Pulmonary artery endothelial cell (primary cell): ENCODE measurements at regions not wholly inside any gene's neighbourhood (a gene's known extent, or its start where the extent isn't known, plus 50 kb on each side); places are given as distances from the start of the nearest gene placed in this dataset.

Source experiments
- DNase-seq: peaks from one replicate; pipeline ENCODE4 v3.0.0-alpha.2; 2011; ENCODE audit warnings: low read depth, low spot score

- no peak for DNase-seq
Observed at GRCh38 chr6:44016131-44016870, 111.0 kb downstream of the MRPL14 start.

DNA sequence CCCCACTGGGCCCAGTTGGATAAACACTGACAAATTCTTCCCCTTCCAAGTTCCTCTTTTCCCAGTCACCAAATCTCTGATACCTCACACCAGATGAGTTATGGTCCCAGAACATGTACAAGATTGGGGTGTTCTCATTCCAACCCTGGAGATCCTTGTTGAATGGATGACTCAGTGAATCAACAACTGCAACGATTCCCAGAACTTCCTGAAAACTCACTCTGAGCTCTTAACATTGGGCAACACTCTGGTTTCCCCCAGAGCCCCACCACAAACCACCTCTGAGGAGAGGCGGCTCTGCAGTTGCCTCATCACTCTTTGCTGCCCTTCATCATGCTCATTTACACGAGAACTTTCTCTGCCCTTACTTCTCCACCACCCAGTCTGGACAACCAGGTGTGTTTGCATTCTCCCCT, 115.2 kb downstream of the MRPL14 start:
- no peak for DNase-seq

DNA sequence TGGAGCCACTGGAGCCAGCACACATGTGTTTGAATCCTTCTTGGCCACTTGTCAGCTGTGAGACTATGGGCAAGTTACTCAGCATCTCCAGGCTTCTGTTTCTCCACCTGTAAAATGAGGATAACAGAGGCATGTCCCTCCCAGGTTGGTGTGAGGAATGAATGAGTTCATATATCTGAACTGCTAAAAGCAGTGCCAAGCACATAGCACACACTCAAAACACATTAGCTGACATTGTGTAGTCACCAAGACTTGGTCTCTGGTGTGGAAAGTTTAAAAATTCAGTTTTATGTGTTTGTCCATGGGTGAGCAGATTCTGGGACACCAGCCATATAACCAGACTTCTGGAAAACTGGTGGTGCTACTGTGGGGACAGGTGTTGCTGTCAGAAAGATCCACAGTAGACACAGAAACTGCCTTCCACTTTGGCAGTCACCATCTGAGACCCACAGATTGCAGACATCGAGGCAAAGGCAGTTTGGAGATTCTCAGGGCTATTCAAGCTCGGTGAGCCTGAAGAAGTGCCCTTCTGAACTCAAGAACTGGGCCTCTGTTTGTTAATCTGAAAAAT, 115.8 kb downstream of the MRPL14 start:
- no peak for DNase-seq

DNA sequence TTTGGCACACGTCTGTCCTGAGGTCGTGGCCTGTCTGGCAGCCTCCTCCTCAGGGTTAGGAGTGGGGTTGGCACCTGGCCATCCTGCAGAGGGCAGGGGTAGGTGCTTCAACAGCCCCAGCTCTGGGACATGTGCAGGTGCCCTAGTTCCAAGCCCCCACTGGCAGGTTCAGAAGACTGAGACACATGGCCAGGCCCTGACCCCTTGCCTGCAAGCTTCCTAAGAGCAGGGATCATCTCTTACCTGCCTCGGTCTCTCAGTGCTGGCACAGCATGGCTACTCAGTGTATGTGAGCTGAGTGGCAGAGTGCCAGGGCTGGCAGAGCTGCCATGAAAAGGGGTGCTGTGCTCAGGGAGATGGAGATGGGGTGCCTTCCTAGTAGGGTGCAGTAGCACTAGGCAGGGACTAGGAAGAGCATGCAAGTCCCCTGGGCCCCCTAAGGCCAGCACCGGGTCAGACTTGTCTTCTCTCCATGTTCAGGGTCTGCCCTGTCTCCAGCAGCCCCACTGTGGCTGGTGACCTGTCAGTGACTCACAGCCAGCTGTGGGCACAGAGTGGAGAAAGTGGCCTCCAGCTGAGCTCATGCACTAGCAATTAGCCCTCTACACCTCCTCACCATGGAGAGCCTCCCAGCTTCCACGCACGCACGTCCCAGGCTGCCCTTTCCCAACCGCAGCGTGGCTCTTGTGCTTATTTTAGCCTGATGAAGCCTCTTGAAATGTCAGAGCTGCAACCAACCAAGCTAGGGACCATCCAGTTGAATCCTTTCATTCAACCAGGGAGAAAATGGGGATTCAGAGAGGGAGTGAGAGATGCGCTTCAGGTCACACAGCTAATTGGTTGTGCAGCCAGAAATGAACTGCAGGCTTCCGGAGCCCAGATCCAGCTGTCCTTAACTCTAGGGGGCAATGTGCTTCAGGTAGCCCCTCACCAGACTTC, 116.6 kb downstream of the MRPL14 start:
- no peak for DNase-seq

GRCh38 chr6:44009425-44010321, 117.6 kb downstream of the MRPL14 start:
- no peak for DNase-seq

GRCh38 chr6:44008821-44009370, 118.4 kb downstream of the MRPL14 start:
- no peak for DNase-seq

- DNase-seq = no peak
Observed at GRCh38 chr6:44007818-44008621, 119.2 kb downstream of the MRPL14 start.

- no peak for DNase-seq
Observed at GRCh38 chr6:44006872-44007303, 120.4 kb downstream of the MRPL14 start.

- no peak for DNase-seq
Observed at GRCh38 chr6:44006123-44006871, 121.0 kb downstream of the MRPL14 start.

- DNase-seq = no peak
Observed at GRCh38 chr6:44005507-44005903, 121.7 kb downstream of the MRPL14 start.

GRCh38 chr6:44004625-44005506, 122.4 kb downstream of the MRPL14 start:
- DNase-seq = no peak

DNA sequence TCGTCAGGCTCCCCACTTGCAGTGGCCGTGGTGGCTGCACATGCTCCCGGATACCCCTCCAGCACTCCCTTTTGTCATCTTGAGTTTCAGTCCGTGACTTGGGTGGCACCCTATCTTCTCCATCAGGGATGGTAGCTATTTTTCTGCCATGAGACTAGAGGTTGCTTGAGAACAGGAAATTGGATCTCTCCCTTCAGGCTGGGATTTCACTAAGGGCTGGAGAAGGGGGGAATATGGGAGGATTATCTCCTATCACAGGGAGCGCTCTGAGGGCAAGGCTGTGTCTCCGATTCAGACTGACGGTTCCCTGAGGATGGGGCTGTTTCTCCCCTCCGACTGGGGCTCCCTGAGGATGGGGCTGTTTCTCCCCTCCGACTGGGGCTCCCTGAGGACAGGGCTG, 123.1 kb downstream of the MRPL14 start:
- DNase-seq = no peak

- no peak for DNase-seq
Observed at GRCh38 chr6:44003345-44004061, 123.7 kb downstream of the MRPL14 start.

- DNase-seq = no peak
Observed at GRCh38 chr6:44002593-44003344, 124.5 kb downstream of the MRPL14 start.

DNA sequence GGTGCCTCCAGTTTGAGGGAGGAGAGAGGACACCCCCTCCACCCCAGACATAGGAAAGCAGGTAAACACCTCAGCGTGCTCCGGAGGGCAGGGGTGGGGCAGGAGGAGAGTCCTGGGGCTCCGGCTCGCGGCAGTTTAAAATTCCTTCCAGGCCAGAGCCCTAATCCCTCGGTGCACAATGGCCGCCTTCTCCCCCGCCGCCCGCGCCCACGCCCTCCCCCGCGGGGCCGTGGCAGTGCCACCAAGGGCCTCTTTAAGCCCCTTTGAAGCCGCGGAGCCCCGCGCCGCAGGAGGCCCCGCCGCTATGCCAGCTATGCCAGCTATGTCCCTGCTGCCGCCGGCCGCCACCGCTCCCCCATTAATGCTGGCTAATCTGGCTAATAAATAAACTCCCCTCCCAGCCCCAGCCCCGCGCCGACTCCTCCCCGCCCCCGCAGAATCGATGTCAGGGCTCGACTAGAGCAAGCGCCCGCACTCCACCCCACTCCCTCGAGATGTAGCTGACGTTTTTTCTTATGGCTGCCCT, 125.1 kb downstream of the MRPL14 start:
- DNase-seq = no peak

DNA sequence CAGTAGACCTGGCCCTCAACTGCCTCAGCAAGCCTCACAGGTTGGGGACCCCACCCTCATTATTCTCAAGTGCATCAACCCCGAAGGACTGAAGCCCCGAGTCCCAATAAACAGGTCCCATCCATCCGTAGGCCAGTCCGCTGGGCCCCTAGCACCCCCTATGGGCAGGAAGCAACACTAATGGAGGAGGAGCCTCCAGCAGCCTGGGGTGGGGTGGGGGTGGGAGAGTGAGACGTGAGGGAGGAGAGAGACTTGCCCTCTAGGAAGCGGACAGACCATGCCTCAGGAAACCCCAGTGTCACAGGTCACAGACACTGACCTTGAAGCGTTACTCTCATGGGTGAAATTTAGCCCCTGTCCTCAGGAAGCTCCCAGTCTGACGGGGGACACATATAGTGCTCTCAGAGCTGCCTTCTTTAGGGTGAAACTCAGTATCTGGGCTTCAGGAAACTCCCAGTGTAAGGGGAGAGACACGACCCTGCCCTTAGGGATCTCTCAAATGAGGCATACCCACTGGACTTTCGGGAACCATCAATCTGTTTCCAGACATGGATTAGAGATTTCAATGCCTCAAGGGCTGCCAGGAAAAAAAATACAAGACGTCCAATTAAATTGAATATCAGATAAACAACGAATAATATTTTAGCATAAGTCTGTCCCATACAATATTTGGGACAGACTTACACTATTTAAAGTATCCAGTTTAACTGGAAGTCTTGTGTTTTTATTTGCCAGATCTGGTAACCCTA, 125.8 kb downstream of the MRPL14 start:
- no peak for DNase-seq
